ENCODE measurements at regions not wholly inside any gene's neighbourhood (a gene's known extent, or its start where the extent isn't known, plus 50 kb on each side); places are given as distances from the start of the nearest gene placed in this dataset.

DNA sequence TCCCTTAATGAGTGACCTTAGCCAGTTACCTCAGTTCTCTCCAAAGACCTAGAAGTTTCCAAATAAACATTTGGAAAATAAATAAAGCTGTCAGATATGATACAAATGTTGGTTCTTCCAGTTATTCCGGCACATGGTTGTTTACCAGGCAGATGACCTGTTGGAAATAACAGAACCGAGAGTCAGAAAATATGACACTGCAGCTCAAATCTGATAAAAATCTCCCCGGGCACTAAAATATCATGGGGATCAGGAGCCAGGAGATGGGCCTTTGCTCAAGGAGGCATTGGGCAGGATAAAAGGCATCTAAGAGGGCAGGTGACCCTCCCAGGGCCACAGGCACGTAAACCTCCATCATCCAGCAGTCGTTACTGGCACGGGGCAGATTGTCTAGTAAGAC, 164.0 kb upstream of the LYZL1 start:
- TF ChIP-seq, protein P1, sequence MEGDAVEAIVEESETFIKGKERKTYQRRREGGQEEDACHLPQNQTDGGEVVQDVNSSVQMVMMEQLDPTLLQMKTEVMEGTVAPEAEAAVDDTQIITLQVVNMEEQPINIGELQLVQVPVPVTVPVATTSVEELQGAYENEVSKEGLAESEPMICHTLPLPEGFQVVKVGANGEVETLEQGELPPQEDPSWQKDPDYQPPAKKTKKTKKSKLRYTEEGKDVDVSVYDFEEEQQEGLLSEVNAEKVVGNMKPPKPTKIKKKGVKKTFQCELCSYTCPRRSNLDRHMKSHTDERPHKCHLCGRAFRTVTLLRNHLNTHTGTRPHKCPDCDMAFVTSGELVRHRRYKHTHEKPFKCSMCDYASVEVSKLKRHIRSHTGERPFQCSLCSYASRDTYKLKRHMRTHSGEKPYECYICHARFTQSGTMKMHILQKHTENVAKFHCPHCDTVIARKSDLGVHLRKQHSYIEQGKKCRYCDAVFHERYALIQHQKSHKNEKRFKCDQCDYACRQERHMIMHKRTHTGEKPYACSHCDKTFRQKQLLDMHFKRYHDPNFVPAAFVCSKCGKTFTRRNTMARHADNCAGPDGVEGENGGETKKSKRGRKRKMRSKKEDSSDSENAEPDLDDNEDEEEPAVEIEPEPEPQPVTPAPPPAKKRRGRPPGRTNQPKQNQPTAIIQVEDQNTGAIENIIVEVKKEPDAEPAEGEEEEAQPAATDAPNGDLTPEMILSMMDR (conservative IDR thresholded peaks at IDR 0.05 in 1 of 2, IDR thresholded peaks at IDR 0.05 in 1 of 2; ENCODE audit: low read depth in 1 of 2, low read length in 2 of 2): no peak
- TF ChIP-seq EZH2 (IDR thresholded peaks at IDR 0.05; ENCODE audit: low read length, missing control alignments): no peak

Data from fibroblast of lung (primary cell).